SIG-M5 treated with dmso at 0.1 percent for 504 hours (cell line): ENCODE measurements at regions not wholly inside any gene's neighbourhood (a gene's known extent, or its start where the extent isn't known, plus 50 kb on each side); places are given as distances from the start of the nearest gene placed in this dataset.
"Not testable (repeated sequence)": the region's sequence is repeated elsewhere in the genome, so short reads cannot be mapped to it uniquely, and the experiment has no call there.

ENCODE experiments used
- DNase-seq: peaks from one replicate; lab custom pipeline; 2025; ENCODE audit not compliant: unreplicated experiment; lab: John Stamatoyannopoulos, UW

DNA sequence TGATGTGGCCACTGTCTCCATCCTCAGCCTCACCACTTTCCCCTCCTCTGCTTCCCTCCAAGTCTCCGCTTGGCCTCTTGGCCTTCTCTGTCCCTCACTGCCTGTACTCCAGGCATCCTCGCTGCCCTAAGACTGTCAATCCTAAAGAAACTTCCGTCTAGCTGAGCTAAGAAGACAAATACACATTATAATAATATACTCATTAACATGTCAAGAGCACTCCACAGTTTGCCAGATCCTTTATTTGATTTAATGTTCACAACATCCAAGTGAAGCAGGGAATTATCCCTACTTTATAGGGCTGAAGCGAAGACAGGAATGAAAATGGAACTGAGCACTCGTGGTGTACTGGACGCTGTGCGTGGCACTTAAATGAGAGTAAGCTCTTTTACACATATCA is 72.4 kb upstream of the SLC22A23 start:
- no peak for DNase-seq

GRCh38 chr6:3528081-3528671 is 71.3 kb upstream of the SLC22A23 start:
- not testable (repeated sequence) for DNase-seq

DNA sequence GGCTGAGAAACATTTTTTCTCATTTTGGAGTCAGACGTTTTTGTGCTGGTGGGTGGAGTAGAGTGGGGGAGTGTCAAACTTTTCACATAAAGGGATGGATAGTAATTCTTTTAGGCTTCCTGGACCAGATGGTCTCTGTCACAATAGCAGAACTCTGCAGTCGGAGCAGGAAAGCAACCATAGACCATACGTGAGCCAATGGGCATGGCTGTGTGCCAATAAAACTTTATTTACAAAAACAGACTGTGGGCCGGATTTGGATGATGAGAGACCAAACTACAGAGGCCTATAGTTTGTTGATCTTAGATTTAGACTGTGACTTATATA is 70.8 kb upstream of the SLC22A23 start:
- no peak for DNase-seq

GRCh38 chr6:3526962-3527650 is 70.3 kb upstream of the SLC22A23 start:
- DNase-seq, result no peak

- no peak for DNase-seq
These were observed 69.1 kb upstream of the SLC22A23 start for GRCh38 chr6:3525915-3526314.

DNA sequence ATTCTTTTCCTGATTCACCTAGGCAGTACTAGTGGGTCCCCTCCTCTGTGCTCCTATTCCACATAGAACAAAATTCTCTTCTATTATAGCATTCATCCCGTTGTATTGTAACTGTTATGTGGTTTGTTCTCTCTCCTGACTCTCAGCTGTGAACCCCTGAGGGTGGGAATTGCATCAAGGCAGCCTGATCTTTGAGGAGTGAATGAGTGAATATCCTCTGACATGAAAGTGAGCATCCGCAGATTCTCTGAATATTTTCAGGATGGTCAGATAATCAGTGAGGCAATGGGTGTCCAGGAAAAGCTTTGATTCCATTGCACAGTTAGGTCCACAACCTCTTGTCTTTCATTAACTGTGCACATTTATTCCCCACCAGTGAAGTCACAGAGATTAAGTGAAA is 67.6 kb upstream of the SLC22A23 start:
- no peak for DNase-seq

DNA sequence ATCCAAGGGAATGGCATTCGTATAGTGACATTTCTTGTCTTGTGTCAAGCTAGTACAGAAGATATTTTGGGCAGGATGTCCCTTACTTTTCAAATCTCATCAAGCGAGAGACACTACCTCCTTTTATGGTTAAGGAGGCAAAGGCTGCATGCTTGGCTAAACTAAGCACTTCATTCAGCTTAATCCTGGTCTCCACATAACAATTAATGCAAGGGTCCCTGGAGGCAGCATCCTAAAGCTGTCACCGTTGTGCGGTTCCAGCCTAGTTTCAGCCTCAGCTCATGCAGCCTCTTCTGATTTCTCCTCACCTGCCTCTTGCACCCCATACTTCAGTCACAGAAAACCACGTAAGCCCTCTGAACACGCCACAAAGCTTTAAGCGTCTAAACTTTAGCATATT is 67.1 kb upstream of the SLC22A23 start:
- DNase-seq, result no peak

GRCh38 chr6:3523271-3523670 is 66.4 kb upstream of the SLC22A23 start:
- no peak for DNase-seq

DNA sequence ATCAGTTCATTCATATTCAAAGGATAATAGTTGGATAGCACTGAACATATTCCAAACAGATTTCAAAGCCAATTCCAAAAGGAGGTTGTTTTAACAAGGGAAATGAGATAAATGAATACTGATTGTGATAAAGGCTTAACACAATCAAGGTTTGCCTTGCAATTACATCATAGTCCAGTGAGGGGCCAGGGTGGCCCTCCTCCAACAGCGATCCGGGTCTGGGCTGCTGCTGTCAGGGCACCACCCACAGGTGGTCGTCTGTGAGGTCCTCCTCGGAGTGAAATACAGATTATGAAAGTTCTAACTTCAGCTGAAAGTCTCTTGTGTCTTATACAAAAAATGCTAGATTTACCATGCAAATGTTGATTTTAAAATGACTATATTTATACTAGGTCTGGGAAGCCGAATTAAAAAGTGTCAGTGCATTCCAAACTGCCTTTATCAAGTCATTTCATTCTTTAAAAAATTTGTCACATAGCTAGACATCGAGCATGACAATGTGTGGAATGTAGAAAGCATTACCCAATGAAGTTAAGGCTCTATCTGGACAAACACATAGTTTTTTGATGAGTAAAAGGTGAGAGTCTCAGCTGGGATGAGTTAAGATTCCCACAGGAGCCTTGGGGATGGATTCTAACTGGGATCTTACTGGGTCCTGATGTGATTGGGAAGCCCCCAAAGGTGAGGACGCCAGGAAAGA is 65.9 kb upstream of the SLC22A23 start:
- DNase-seq, result no peak

- no peak for DNase-seq
These were observed 63.7 kb upstream of the SLC22A23 start for GRCh38 chr6:3520281-3521230.

GRCh38 chr6:3518356-3519190 is 61.7 kb upstream of the SLC22A23 start:
- no peak for DNase-seq

GRCh38 chr6:3517350-3517749 is 60.5 kb upstream of the SLC22A23 start:
- DNase-seq, result no peak

- DNase-seq, result no peak
These were observed 59.2 kb upstream of the SLC22A23 start for GRCh38 chr6:3516092-3516491.

- DNase-seq, result no peak
These were observed 58.8 kb upstream of the SLC22A23 start for GRCh38 chr6:3515669-3516068.

GRCh38 chr6:3513416-3513815 is 56.6 kb upstream of the SLC22A23 start:
- no peak for DNase-seq

GRCh38 chr6:3512832-3513231 is 56.0 kb upstream of the SLC22A23 start:
- DNase-seq, result no peak

- DNase-seq, result no peak
These were observed 53.8 kb upstream of the SLC22A23 start for GRCh38 chr6:3510617-3511016.

GRCh38 chr6:3510178-3510577 is 53.3 kb upstream of the SLC22A23 start:
- DNase-seq, result no peak

GRCh38 chr6:3509336-3509735 is 52.5 kb upstream of the SLC22A23 start:
- DNase-seq, result no peak

DNA sequence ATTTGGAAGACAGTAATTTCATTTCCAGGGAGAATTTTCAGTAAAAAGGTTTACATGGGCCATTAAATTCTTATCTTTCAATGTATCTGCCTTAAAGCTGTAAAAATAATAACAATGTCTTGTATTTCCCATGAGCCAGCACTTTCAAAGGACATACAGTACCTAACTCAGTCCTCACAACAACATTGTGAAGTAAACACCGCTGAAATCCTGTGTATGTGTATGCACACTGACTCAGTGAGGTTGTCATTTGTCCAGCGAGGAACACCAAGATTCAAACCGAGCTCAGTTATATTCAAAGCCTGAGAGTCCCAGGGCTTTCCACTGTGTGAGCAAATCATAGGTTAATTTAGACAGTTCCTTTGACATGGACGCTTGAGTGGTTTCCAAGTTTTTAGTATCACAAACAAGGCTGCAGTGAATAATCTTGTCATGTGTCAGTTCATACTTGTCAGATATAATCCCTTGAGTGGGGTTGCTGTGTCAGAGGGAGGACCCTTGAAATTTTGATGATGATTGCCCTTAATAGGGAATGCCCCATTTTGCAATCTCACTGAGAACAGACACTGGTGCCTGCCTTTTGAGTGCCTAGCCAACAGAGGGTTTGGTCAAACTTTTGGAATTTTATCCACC is 50.0 kb upstream of the SLC22A23 start:
- no peak for DNase-seq
